Fibroblast of lung (primary cell): ENCODE measurements at regions not wholly inside any gene's neighbourhood (a gene's known extent, or its start where the extent isn't known, plus 50 kb on each side); places are given as distances from the start of the nearest gene placed in this dataset.

Experiments
- DNase-seq, 2 donors: peaks; one replicate each; pipeline versions ENCODE4 v3.0.0 to v3.0.0-alpha.2; 2010; ENCODE audit warnings: low read depth in 2 of 2
- H2AFZ ChIP-seq: 2 replicates; pipeline ENCODE4 v1.5.1; 2012; ENCODE audit warnings: low read length, control low read depth, inconsistent platforms
- H3K27ac ChIP-seq: 2 replicates; pipeline ENCODE4 v1.5.1; 2011; ENCODE audit warnings: low read length, control low read depth; ENCODE audit not compliant: insufficient read depth
- H3K27me3 ChIP-seq: 2 replicates; pipeline ENCODE4 v1.5.1; 2011; ENCODE audit warnings: mild to moderate bottlenecking, low read length; ENCODE audit not compliant: control insufficient read depth, insufficient read depth
- H3K36me3 ChIP-seq: 2 replicates; pipeline ENCODE4 v1.5.1; 2011; ENCODE audit warnings: low read length; ENCODE audit not compliant: control insufficient read depth, insufficient read depth
- H3K4me1 ChIP-seq: 2 replicates; pipeline ENCODE4 v1.5.1; 2011; ENCODE audit warnings: low read length; ENCODE audit not compliant: control insufficient read depth, insufficient read depth; ENCODE audit errors: extremely low read depth
- H3K4me2 ChIP-seq: 2 replicates; pipeline ENCODE4 v1.5.1; 2011; ENCODE audit warnings: low read length, control low read depth; ENCODE audit not compliant: insufficient read depth; ENCODE audit errors: extremely low read depth
- H3K4me3 ChIP-seq, 4 experiments: fragments of 200-600 bp in 1 of 4; sonication (generic) in 1 of 4; replicated peaks in 1 of 4; 2 replicates each; pipeline ENCODE4 v1.5.1; 2011 to 2016; ENCODE audit warnings: low read length in 4 of 4, low read depth in 3 of 4, mild to moderate bottlenecking in 3 of 4, control low read depth in 2 of 4, inconsistent platforms in 1 of 4, mixed read lengths in 1 of 4; ENCODE audit not compliant: insufficient read depth in 1 of 4; ENCODE audit errors: control extremely low read depth in 1 of 4
- H3K79me2 ChIP-seq: 2 replicates; pipeline ENCODE4 v1.5.1; 2012; ENCODE audit warnings: mild to moderate bottlenecking, low read length, inconsistent platforms; ENCODE audit not compliant: control insufficient read depth, insufficient read depth
- H3K9ac ChIP-seq: 2 replicates; pipeline ENCODE4 v1.5.1; 2011; ENCODE audit warnings: mild to moderate bottlenecking, low read length, control low read depth; ENCODE audit not compliant: insufficient read depth
- H3K9me3 ChIP-seq: 2 replicates; pipeline ENCODE4 v1.5.1; 2012; ENCODE audit warnings: low read depth, low read length; ENCODE audit not compliant: control insufficient read depth, insufficient read depth
- H4K20me1 ChIP-seq: 2 replicates; pipeline ENCODE4 v1.5.1; 2011; ENCODE audit warnings: low read length; ENCODE audit not compliant: control insufficient read depth, insufficient read depth; ENCODE audit errors: extremely low read depth
- CTCF ChIP-seq, 2 donors: IDR thresholded peaks in 1 of 2; conservative IDR thresholded peaks in 1 of 2; 1 replicate in 1 of 2; 2 replicates in 1 of 2; pipeline ENCODE4 v1.5.1; 2011 to 2012; ENCODE audit warnings: low read length in 2 of 2, control low read depth in 1 of 2, inconsistent platforms in 1 of 2, low read depth in 1 of 2, mild to moderate bottlenecking in 1 of 2
- EZH2 ChIP-seq: IDR thresholded peaks from 2 replicates; pipeline ENCODE4 v1.5.1; 2012; ENCODE audit warnings: low read length, control low read depth, mild to moderate bottlenecking; ENCODE audit errors: missing control alignments

GRCh38 chr4:25503779-25504178, 126.7 kb downstream of the ANAPC4 start:
- Histone ChIP-seq H3K9ac (no peak overlapping the region), H3K4me3 (no peak overlapping the region), H3K4me1 (no peaks in the 10 kb centered on the region), H3K79me2 (no peaks in the 10 kb centered on the region), H3K36me3 (no peaks in the 10 kb centered on the region), H3K27ac (no peak overlapping the region), H3K27me3 (no peaks in the 10 kb centered on the region), H3K4me2 (no peak overlapping the region), H2AFZ (no peak overlapping the region), H3K9me3 (no peaks in the 10 kb centered on the region), H4K20me1 (no peaks in the 10 kb centered on the region)
- DNase-seq, result no peak
- TF ChIP-seq CTCF (conservative IDR thresholded peaks at IDR 0.05 in 1 of 2, IDR thresholded peaks at IDR 0.05 in 1 of 2; ENCODE audit: low read depth in 1 of 2, low read length in 2 of 2) (no peak), EZH2 (no peak)

DNA sequence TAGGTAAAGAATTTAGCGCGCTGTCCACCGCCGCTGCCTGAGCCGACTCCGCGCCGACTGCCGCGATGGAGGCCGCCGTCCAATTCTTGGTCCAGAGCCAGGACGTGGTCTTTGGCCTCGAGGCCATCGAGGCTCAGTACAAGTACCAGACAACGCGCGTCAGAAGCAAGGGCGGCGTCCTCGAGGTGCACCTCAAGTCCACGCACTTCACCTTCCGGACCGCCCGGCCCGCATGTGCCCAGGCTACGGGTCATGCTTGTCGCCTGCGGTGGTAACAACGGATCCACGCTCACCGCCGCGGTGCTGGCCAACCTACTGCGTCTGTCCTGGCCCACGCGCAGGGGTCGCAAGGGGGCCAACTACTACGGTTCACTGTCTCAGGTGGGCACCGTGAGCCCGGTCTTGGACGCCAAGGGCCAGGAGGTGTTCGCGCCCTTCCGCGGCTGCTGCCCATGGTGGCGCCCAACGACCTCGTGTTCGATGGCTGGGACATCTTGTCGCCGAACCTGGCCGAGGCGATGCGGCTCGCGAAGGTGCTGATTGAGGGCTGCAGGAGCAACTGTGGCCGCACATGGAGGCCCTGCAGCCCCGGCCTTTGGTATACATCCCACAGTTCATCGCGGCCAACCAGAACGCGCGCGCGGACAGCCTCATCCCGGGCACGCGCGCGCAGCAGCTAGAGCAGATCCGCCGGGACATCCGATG, 128.0 kb downstream of the ANAPC4 start:
- TF ChIP-seq CTCF (conservative IDR thresholded peaks at IDR 0.05 in 1 of 2, IDR thresholded peaks at IDR 0.05 in 1 of 2; ENCODE audit: low read depth in 1 of 2, low read length in 2 of 2) (no peak), EZH2 (no peak)
- no peaks in the 10 kb centered on the region for H3K27me3 ChIP-seq
- no peak for DNase-seq
- H3K4me1 ChIP-seq, result no peaks in the 10 kb centered on the region
- H3K27ac ChIP-seq, result no peak overlapping the region
- H3K79me2 ChIP-seq, result no peaks in the 10 kb centered on the region
- no peak overlapping the region for H3K9ac ChIP-seq
- H3K4me3 ChIP-seq, result no peak overlapping the region
- H3K9me3 ChIP-seq, result no peaks in the 10 kb centered on the region
- H2AFZ ChIP-seq, result no peak overlapping the region
- H3K4me2 ChIP-seq, result no peak overlapping the region
- H3K36me3 ChIP-seq, result no peaks in the 10 kb centered on the region
- no peaks in the 10 kb centered on the region for H4K20me1 ChIP-seq

- no peaks in the 10 kb centered on the region for H3K9me3 ChIP-seq
- TF ChIP-seq CTCF (conservative IDR thresholded peaks at IDR 0.05 in 1 of 2, IDR thresholded peaks at IDR 0.05 in 1 of 2; ENCODE audit: low read depth in 1 of 2, low read length in 2 of 2) (no peak), EZH2 (no peak)
- H4K20me1 ChIP-seq, result no peaks in the 10 kb centered on the region
- H3K4me3 ChIP-seq, result no peak overlapping the region
- H3K4me1 ChIP-seq, result no peaks in the 10 kb centered on the region
- H3K27me3 ChIP-seq, result no peaks in the 10 kb centered on the region
- no peaks in the 10 kb centered on the region for H3K36me3 ChIP-seq
- H3K27ac ChIP-seq, result no peak overlapping the region
- H3K4me2 ChIP-seq, result no peak overlapping the region
- H2AFZ ChIP-seq, result no peak overlapping the region
- H3K9ac ChIP-seq, result no peak overlapping the region
- no peak for DNase-seq
- no peaks in the 10 kb centered on the region for H3K79me2 ChIP-seq
These were observed 128.6 kb downstream of the ANAPC4 start for GRCh38 chr4:25505637-25505991.
